Panc1 (cell line): ENCODE measurements at regions not wholly inside any gene's neighbourhood (a gene's known extent, or its start where the extent isn't known, plus 50 kb on each side); places are given as distances from the start of the nearest gene placed in this dataset.

Experiments
- CTCF ChIP-seq: fragments of 450-650 bp; IDR thresholded peaks from 2 replicates; pipeline ENCODE4 v1.5.1; 2017; ENCODE audit warnings: mild to moderate bottlenecking
- POLR2AphosphoS5 ChIP-seq: IDR thresholded peaks from 2 replicates; pipeline ENCODE4 v1.6.1; 2012; ENCODE audit warnings: mild to moderate bottlenecking, low read depth, low read length, moderate library complexity
- REST ChIP-seq, 2 experiments: IDR thresholded peaks; 2 replicates each; pipeline ENCODE4 v1.6.1; 2011 to 2012; ENCODE audit warnings: low read depth in 2 of 2, control low read depth in 1 of 2, low read length in 1 of 2, mild to moderate bottlenecking in 1 of 2, moderate library complexity in 1 of 2; ENCODE audit not compliant: insufficient read depth in 1 of 2
- SIN3A ChIP-seq: IDR thresholded peaks from 2 replicates; pipeline ENCODE4 v1.6.1; 2012; ENCODE audit warnings: low read depth, mild to moderate bottlenecking, low read length, moderate library complexity, borderline replicate concordance; ENCODE audit not compliant: insufficient read depth
- TCF7L2 ChIP-seq: IDR thresholded peaks from 2 replicates; pipeline ENCODE4 v1.6.1; 2011; ENCODE audit warnings: mild to moderate bottlenecking, low read depth, low read length, inconsistent platforms

- no peak for TF ChIP-seq POLR2AphosphoS5
- TF ChIP-seq CTCF = no peak
- TF ChIP-seq REST (IDR thresholded peaks at IDR 0.05; ENCODE audit: insufficient read depth in 1 of 2, low read depth in 2 of 2, low read length in 1 of 2) = no peak
- no peak for TF ChIP-seq TCF7L2
- no peak for TF ChIP-seq SIN3A
These were observed 671.0 kb downstream of the SLITRK1 start for GRCh38 chr13:83211301-83211700.
